ENCODE measurements at regions not wholly inside any gene's neighbourhood (a gene's known extent, or its start where the extent isn't known, plus 50 kb on each side); places are given as distances from the start of the nearest gene placed in this dataset.

DNA sequence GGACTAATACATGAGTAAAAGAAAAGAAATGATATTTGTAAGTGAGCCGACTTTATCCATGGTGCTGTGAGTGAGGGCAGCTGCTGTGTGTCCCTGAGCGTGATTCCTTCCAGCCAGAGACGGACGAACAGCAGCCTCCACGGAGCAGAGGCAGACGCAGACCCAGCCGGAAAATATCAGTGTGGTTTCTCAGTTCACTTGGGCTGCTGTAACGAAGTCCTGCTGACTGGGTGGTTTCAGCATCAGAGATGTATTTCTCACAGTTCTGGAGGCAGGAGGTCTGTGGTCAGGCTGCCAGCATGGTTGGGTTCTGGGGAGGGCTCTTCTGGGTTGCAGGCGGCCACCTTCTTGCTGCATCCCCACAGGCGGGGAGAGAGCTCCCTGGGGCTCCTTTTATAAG lies 375.6 kb downstream of the GLRX3 start:
- in situ Hi-C loops (cut with MboI; ENCODE audit: low sequenced_read_pairs in 4 of 4): no loop called here
- no peaks in the 10 kb centered on the region for H3K27me3 ChIP-seq
- ATAC-seq: no peak

DNA sequence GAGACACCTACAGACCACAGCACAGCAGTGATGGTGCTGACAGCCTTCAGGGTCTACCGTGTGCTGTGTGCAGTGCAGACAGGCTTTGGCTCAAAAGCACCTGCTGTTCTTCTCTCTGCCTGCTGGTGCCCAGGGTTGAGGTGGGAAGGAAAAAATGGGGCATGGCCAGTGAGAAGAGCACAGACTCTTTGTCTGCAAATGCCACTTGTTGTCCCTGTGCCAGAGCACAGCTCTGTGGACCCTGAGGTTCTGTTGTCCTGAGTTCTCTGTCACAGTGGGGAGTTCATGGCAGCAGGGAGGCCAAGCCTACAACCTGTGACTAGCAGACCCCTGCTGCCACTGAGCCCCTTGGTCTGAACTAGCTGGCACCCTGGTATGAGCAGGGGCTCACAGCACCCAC lies 376.7 kb downstream of the GLRX3 start:
- Histone ChIP-seq H3K4me1 (no peaks in the 10 kb centered on the region), H3K27ac (no peak overlapping the region), H3K4me3 (no peak overlapping the region), H3K9me3 (no peaks in the 10 kb centered on the region), H3K27me3 (no peaks in the 10 kb centered on the region), H3K36me3 (no peaks in the 10 kb centered on the region)
- in situ Hi-C loops (cut with MboI; ENCODE audit: low sequenced_read_pairs in 4 of 4): no loop called here
- DNase-seq (no peak), ATAC-seq (no peak)
- TF ChIP-seq POLR2A (IDR thresholded peaks at IDR 0.05): no peak
- TF ChIP-seq, protein P1, sequence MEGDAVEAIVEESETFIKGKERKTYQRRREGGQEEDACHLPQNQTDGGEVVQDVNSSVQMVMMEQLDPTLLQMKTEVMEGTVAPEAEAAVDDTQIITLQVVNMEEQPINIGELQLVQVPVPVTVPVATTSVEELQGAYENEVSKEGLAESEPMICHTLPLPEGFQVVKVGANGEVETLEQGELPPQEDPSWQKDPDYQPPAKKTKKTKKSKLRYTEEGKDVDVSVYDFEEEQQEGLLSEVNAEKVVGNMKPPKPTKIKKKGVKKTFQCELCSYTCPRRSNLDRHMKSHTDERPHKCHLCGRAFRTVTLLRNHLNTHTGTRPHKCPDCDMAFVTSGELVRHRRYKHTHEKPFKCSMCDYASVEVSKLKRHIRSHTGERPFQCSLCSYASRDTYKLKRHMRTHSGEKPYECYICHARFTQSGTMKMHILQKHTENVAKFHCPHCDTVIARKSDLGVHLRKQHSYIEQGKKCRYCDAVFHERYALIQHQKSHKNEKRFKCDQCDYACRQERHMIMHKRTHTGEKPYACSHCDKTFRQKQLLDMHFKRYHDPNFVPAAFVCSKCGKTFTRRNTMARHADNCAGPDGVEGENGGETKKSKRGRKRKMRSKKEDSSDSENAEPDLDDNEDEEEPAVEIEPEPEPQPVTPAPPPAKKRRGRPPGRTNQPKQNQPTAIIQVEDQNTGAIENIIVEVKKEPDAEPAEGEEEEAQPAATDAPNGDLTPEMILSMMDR (IDR thresholded peaks at IDR 0.05 in 4 of 5, conservative IDR thresholded peaks at IDR 0.05 in 1 of 5): no peak
- intact Hi-C loops (cut with DNase I; ENCODE audit: low total_unique reads): no loop called here

More for the DNA sequence above, 375.6 kb downstream of the GLRX3 start:
- intact Hi-C loops (cut with DNase I; ENCODE audit: low total_unique reads): no loop called here
- Histone ChIP-seq H3K27ac (no peak overlapping the region), H3K36me3 (no peaks in the 10 kb centered on the region), H3K4me3 (no peak overlapping the region), H3K9me3 (no peaks in the 10 kb centered on the region), H3K4me1 (no peaks in the 10 kb centered on the region)
- no peak for DNase-seq
- no peak for TF ChIP-seq POLR2A (IDR thresholded peaks at IDR 0.05)
- TF ChIP-seq, protein P1 (IDR thresholded peaks at IDR 0.05 in 4 of 5, conservative IDR thresholded peaks at IDR 0.05 in 1 of 5): no peak

DNA sequence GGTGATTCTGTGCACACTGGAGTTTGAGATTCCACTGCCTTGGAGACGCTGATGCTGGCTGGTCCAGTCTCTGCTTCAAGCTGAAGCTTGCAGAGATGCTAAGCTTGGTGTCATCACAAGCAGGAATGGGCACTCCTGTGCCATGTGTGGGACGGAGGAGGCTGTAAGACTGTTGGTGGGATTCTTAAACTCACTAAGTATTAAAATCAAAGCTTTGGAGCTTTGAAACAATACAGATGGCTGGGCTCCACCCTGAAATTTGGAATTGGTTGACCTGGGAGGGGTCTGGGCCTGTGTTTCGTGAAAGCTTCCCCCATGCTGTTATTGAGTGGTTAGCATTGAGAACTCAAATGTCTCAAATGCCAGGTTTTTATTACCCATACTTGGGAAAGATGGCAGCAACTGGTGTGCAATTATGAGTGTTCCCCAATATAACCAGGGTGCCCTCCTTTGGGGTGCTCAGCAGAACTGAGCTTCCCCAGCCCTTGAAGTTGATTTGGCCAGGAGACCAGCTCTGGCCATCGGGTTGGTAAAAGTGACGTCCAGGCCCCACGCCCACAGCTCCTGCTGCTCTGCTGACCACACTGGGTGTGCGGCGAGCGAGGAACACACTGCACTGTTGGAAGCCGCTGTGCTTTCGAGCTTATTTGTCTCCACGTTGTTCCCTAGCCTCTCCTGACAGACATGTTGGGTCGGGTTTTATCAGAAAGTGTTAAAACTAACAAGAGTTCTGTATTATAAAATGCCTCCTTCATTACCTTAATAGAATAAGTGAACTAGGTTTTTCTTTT lies 377.7 kb downstream of the GLRX3 start:
- ATAC-seq (no peak), DNase-seq (no peak)
- H3K36me3 ChIP-seq: no peaks in the 10 kb centered on the region
- H3K4me3 ChIP-seq: no peak overlapping the region
- no peak overlapping the region for H3K27ac ChIP-seq
- H3K4me1 ChIP-seq: no peaks in the 10 kb centered on the region
- intact Hi-C loops (cut with DNase I; ENCODE audit: low total_unique reads): no loop called here
- TF ChIP-seq, protein P1 (IDR thresholded peaks at IDR 0.05 in 4 of 5, conservative IDR thresholded peaks at IDR 0.05 in 1 of 5): no peak
- no peak for TF ChIP-seq POLR2A (IDR thresholded peaks at IDR 0.05)
- no peaks in the 10 kb centered on the region for H3K9me3 ChIP-seq
- in situ Hi-C loops (cut with MboI; ENCODE audit: low sequenced_read_pairs in 4 of 4): no loop called here
- H3K27me3 ChIP-seq: no peaks in the 10 kb centered on the region

DNA sequence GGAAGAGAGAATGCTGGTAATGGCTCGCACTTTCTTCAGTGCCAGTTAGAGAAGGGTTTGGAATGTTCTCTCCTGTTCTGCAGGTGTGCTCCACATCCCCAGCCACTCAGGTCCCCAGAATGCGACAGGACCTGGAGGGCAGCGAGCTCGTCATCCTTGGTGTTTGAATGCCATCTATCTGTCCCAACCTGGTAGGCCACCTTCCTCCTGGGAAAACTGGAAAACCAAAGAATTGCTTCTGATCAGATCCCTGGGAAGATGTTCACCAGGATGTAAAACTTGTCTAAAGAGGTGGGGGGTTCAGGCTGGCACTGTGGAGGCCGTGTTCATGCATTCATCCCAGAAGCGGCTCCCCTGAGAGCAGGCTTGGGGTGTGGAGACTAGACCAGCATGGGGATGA lies 379.5 kb downstream of the GLRX3 start:
- H3K4me3 ChIP-seq: no peak overlapping the region
- no peaks in the 10 kb centered on the region for H3K4me1 ChIP-seq
- no peak overlapping the region for H3K27ac ChIP-seq
- no peak for DNase-seq
- H3K27me3 ChIP-seq: no peaks in the 10 kb centered on the region
- H3K36me3 ChIP-seq: no peaks in the 10 kb centered on the region
- intact Hi-C loops (cut with DNase I; ENCODE audit: low total_unique reads): no loop called here
- ATAC-seq: no peak
- in situ Hi-C loops (cut with MboI; ENCODE audit: low sequenced_read_pairs in 4 of 4): no loop called here
- TF ChIP-seq POLR2A (IDR thresholded peaks at IDR 0.05): no peak
- TF ChIP-seq, protein P1 (IDR thresholded peaks at IDR 0.05 in 4 of 5, conservative IDR thresholded peaks at IDR 0.05 in 1 of 5): no peak
- no peaks in the 10 kb centered on the region for H3K9me3 ChIP-seq
